Caco-2 (cell line): ENCODE measurements at regions not wholly inside any gene's neighbourhood (a gene's known extent, or its start where the extent isn't known, plus 50 kb on each side); places are given as distances from the start of the nearest gene placed in this dataset.

Experiments
- BruUV-seq: library from RNA; stranded (reverse); fragments of 400-500 nt; replicated peaks from 2 replicates; lab custom pipeline; 2021; lab: Mats Ljungman, UMichigan
- CTCF ChIA-PET: fragments of 300-600 bp; sonication (Branson Sonifier 250); formaldehyde crosslinking; loops from one replicate; lab custom pipeline; 2022; ENCODE audit warnings: antibody characterized with exemption; lab: Charles Lee
- POLR2A ChIA-PET: fragments of 300-600 bp; sonication (Branson Sonifier 250); formaldehyde crosslinking; loops from one replicate; lab custom pipeline; 2022; ENCODE audit warnings: antibody characterized with exemption; lab: Charles Lee
- DNase-seq, 2 experiments: peaks; one replicate each; pipeline versions ENCODE4 v3.0.0 to v3.0.0-alpha.2; 2020 to 2022
- H3K27me3 ChIP-seq: replicated peaks from 2 replicates; pipeline ENCODE4 v1.6.0; 2011; ENCODE audit warnings: low read length; ENCODE audit not compliant: control insufficient read depth, insufficient read depth
- H3K36me3 ChIP-seq: 2 replicates; pipeline ENCODE4 v1.5.1; 2011; ENCODE audit warnings: low read length; ENCODE audit not compliant: control insufficient read depth, insufficient read depth
- H3K4me1 ChIP-seq: fragments of 250-450 bp; sonication (Bioruptor Pico); 2 replicates; pipeline ENCODE4 v1.5.1; 2020; ENCODE audit warnings: mild to moderate bottlenecking
- H3K4me3 ChIP-seq: 2 replicates; pipeline ENCODE4 v1.5.1; 2011; ENCODE audit warnings: low read depth, mild to moderate bottlenecking, control low read depth, low read length
- H3K9me3 ChIP-seq: fragments of 250-450 bp; sonication (Bioruptor Pico); 2 replicates; pipeline ENCODE4 v1.5.1; 2020; ENCODE audit warnings: mild to moderate bottlenecking, moderate library complexity
- H3K27ac Mint-ChIP-seq: one replicate; pipeline ENCODE4 v1.8.0; 2022; ENCODE audit warnings: mixed read lengths; ENCODE audit not compliant: unreplicated experiment
- H3K27me3 Mint-ChIP-seq: one replicate; pipeline ENCODE4 v1.8.0; 2022; ENCODE audit warnings: mixed read lengths; ENCODE audit not compliant: insufficient read depth, unreplicated experiment
- H3K36me3 Mint-ChIP-seq: one replicate; pipeline ENCODE4 v1.8.0; 2022; ENCODE audit warnings: mild to moderate bottlenecking, mixed read lengths; ENCODE audit not compliant: insufficient read depth, unreplicated experiment
- H3K4me1 Mint-ChIP-seq: one replicate; pipeline ENCODE4 v1.8.0; 2022; ENCODE audit warnings: low read depth, mixed read lengths; ENCODE audit not compliant: unreplicated experiment
- H3K4me3 Mint-ChIP-seq: one replicate; pipeline ENCODE4 v1.8.0; 2022; ENCODE audit warnings: mild to moderate bottlenecking, moderate library complexity, mixed read lengths; ENCODE audit not compliant: unreplicated experiment
- H3K9me3 Mint-ChIP-seq: one replicate; pipeline ENCODE4 v1.8.0; 2022; ENCODE audit warnings: mixed read lengths; ENCODE audit not compliant: unreplicated experiment
- intact Hi-C: fragments of 100-400 bp; cut with micrococcal nuclease; formaldehyde crosslinking; loops from one replicate; pipeline ENCODE4 v1.10.0; 2022; ENCODE audit not compliant: unreplicated experiment
- TF ChIP-seq, protein P1 (sequence below), 2 experiments: fragments of 200-600 bp in 1 of 2; IDR thresholded peaks; 1 replicate in 1 of 2; 2 replicates in 1 of 2; pipeline versions ENCODE4 v1.5.1 to v1.8.0; 2011 to 2022; ENCODE audit warnings: antibody characterized with exemption in 1 of 2, control low read depth in 1 of 2, inconsistent platforms in 1 of 2, low read depth in 1 of 2, low read length in 1 of 2, mild to moderate bottlenecking in 1 of 2, moderate library complexity in 1 of 2; ENCODE audit not compliant: insufficient read depth in 1 of 2, severe bottlenecking in 1 of 2, unreplicated experiment in 1 of 2

DNA sequence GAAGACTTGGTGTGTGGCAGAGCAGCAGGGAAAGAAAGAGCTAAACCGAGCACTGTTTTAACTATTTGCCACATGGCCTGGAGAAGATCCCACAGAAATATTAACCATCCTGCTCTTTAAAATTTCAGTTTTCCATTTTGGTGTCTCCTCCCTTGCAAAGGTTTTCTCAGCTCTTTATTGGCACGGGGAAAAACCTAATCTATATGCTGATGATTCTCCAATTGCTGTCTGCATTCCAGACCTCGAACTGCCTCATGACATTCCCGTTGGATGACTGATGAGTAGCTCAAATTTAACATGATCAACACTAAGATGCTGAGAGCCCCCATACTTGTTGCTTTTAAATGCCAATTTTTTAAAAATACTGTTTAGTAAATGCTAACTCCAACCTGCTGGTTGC, 115.0 kb downstream of the EMP1 start:
- H3K27ac Mint-ChIP-seq, result no peak overlapping the region
- ChIA-PET POLR2A (no interaction called here), CTCF (no interaction called here)
- Histone ChIP-seq H3K36me3 (no peaks in the 10 kb centered on the region), H3K4me3 (no peak overlapping the region), H3K9me3 (peaks cover 9% of the 10 kb centered on the region), H3K27me3 (no peaks in the 10 kb centered on the region; the same call in 1 of the 2 replicates), H3K4me1 (no peaks in the 10 kb centered on the region)
- H3K4me1 Mint-ChIP-seq, result peaks cover 6% of the 10 kb centered on the region
- H3K4me3 Mint-ChIP-seq, result no peak overlapping the region
- H3K27me3 Mint-ChIP-seq, result peaks cover 28% of the 10 kb centered on the region
- no TSS peak for BruUV-seq
- no peaks in the 10 kb centered on the region for H3K36me3 Mint-ChIP-seq
- H3K9me3 Mint-ChIP-seq, result peaks cover 10% of the 10 kb centered on the region
- intact Hi-C loops, result no loop called here
- no peak for DNase-seq
- TF ChIP-seq, protein P1, sequence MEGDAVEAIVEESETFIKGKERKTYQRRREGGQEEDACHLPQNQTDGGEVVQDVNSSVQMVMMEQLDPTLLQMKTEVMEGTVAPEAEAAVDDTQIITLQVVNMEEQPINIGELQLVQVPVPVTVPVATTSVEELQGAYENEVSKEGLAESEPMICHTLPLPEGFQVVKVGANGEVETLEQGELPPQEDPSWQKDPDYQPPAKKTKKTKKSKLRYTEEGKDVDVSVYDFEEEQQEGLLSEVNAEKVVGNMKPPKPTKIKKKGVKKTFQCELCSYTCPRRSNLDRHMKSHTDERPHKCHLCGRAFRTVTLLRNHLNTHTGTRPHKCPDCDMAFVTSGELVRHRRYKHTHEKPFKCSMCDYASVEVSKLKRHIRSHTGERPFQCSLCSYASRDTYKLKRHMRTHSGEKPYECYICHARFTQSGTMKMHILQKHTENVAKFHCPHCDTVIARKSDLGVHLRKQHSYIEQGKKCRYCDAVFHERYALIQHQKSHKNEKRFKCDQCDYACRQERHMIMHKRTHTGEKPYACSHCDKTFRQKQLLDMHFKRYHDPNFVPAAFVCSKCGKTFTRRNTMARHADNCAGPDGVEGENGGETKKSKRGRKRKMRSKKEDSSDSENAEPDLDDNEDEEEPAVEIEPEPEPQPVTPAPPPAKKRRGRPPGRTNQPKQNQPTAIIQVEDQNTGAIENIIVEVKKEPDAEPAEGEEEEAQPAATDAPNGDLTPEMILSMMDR (IDR thresholded peaks at IDR 0.05; ENCODE audit: insufficient read depth in 1 of 2, low read depth in 1 of 2, low read length in 1 of 2, severe bottlenecking in 1 of 2, unreplicated experiment in 1 of 2), result no peak

DNA sequence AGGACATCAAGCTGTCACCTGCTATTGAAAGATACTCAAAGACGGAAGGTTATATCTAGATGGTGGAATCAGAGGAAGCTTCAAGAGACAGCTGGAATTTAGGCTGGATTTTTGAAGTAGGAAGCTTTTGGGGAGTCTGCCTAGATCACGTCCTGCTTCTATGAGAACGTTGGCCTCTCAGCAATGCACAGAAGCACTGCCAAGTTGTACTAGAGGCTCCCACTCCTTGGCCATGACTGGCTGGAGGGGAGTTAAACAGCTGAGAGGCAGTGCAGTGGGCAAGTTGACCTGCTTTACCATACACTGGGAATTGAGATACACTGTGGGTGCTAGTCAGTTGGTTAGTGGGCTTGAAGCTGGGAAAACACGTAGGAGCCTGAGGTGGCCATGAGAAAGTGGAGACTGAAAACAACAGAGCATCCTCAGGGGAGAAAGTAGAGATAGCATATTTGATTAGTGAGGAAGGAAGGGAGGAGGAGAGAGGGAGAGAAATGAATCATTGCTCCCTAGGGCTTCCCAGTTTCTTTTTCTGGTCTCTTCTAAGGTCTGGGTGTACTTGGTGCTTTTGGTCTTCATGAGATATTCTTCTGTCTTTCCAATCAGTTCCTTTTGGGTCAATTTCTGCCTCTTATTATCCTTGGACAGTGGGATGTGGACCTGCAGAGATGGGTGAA, 110.8 kb downstream of the EMP1 start:
- POLR2A ChIA-PET, result no interaction called here
- Mint-ChIP-seq H3K36me3 (no peaks in the 10 kb centered on the region), H3K4me1 (no peaks in the 10 kb centered on the region), H3K27me3 (peaks cover 42% of the 10 kb centered on the region), H3K4me3 (no peak overlapping the region), H3K9me3 (no peaks in the 10 kb centered on the region), H3K27ac (no peak overlapping the region)
- H3K9me3 ChIP-seq, result no peaks in the 10 kb centered on the region
- no TSS peak for BruUV-seq
- CTCF ChIA-PET, result no interaction called here
- H3K27me3 ChIP-seq, result no peaks in the 10 kb centered on the region; the same call in 1 of the 2 replicates
- intact Hi-C loops, result no loop called here
- no peaks in the 10 kb centered on the region for H3K4me1 ChIP-seq
- H3K4me3 ChIP-seq, result no peak overlapping the region
- TF ChIP-seq, protein P1 (IDR thresholded peaks at IDR 0.05; ENCODE audit: insufficient read depth in 1 of 2, low read depth in 1 of 2, low read length in 1 of 2, severe bottlenecking in 1 of 2, unreplicated experiment in 1 of 2), result no peak
- DNase-seq, result no peak
- H3K36me3 ChIP-seq, result no peaks in the 10 kb centered on the region

DNA sequence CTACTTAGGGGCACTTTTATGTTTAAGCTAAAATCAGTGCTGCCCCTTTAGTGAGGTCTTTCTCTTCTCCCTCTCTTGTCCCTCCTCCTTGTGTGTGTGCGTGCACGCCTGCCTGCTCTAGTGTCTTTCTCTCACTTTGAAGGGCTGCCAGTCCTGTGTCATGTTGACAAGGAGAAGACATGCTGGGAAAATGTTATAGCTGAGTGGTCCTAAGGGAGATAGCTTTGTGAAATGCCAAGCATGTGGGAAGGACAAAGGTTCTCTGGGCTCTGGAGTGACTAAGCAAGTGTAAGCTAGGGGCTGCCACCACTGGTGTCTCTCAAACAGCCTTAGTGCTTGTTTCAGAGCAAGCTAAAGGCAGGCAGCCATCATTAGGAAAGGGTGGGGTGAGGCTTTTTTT, 108.4 kb downstream of the EMP1 start:
- intact Hi-C loops, result no loop called here
- Histone ChIP-seq H3K27me3 (no peaks in the 10 kb centered on the region), H3K9me3 (no peaks in the 10 kb centered on the region), H3K4me3 (no peak overlapping the region), H3K36me3 (no peaks in the 10 kb centered on the region), H3K4me1 (no peaks in the 10 kb centered on the region)
- POLR2A ChIA-PET, result no interaction called here
- Mint-ChIP-seq H3K9me3 (no peaks in the 10 kb centered on the region), H3K4me3 (no peak overlapping the region), H3K27ac (no peak overlapping the region), H3K4me1 (no peaks in the 10 kb centered on the region), H3K27me3 (peaks cover 34% of the 10 kb centered on the region), H3K36me3 (no peaks in the 10 kb centered on the region)
- BruUV-seq, result no TSS peak
- CTCF ChIA-PET, result no interaction called here
- TF ChIP-seq, protein P1 (IDR thresholded peaks at IDR 0.05; ENCODE audit: insufficient read depth in 1 of 2, low read depth in 1 of 2, low read length in 1 of 2, severe bottlenecking in 1 of 2, unreplicated experiment in 1 of 2), result no peak
- no peak for DNase-seq
